Endodermal cell (in vitro differentiated cells): ENCODE measurements at regions not wholly inside any gene's neighbourhood (a gene's known extent, or its start where the extent isn't known, plus 50 kb on each side); places are given as distances from the start of the nearest gene placed in this dataset.
A peak's percentile ranks its signal among the peaks of the same experiment; 100 is the strongest.

ENCODE experiments used
- DNase-seq: peaks from one replicate; pipeline ENCODE4 v3.0.0-alpha.2; 2017
- H3K27ac ChIP-seq: 2 replicates; pipeline ENCODE4 v1.5.1; 2013; ENCODE audit warnings: mild to moderate bottlenecking, low read depth, low read length, moderate library complexity
- H3K27me3 ChIP-seq: 2 replicates; pipeline ENCODE4 v1.6.1; 2013; ENCODE audit warnings: mild to moderate bottlenecking, low read length, moderate library complexity; ENCODE audit not compliant: insufficient read depth, control insufficient read depth, poor library complexity, severe bottlenecking
- H3K36me3 ChIP-seq: 2 replicates; pipeline ENCODE4 v1.7.0; 2013; ENCODE audit warnings: mild to moderate bottlenecking, low read length, moderate library complexity; ENCODE audit not compliant: control insufficient read depth, insufficient read depth
- H3K4me1 ChIP-seq: one replicate; pipeline ENCODE4 v1.7.0; 2013; ENCODE audit warnings: low read length; ENCODE audit not compliant: control insufficient read depth, insufficient read depth
- H3K4me3 ChIP-seq: 2 replicates; pipeline ENCODE4 v1.5.1; 2013; ENCODE audit warnings: mild to moderate bottlenecking, low read length, moderate library complexity
- H3K9ac ChIP-seq: 2 replicates; pipeline ENCODE4 v1.6.1; 2013; ENCODE audit warnings: mild to moderate bottlenecking, low read length, moderate library complexity; ENCODE audit not compliant: poor library complexity, severe bottlenecking; ENCODE audit errors: extremely low read depth
- H3K9me3 ChIP-seq: 2 replicates; pipeline ENCODE4 v1.6.1; 2013; ENCODE audit warnings: mild to moderate bottlenecking, low read length, moderate library complexity; ENCODE audit not compliant: control insufficient read depth
- H3K27ac Mint-ChIP-seq: 2 replicates; pipeline ENCODE4 v1.8.0; 2020; ENCODE audit warnings: mixed read lengths
- H3K27me3 Mint-ChIP-seq: 2 replicates; pipeline ENCODE4 v1.8.0; 2021; ENCODE audit warnings: mild to moderate bottlenecking, mixed read lengths; ENCODE audit not compliant: insufficient read depth
- H3K36me3 Mint-ChIP-seq: 2 replicates; pipeline ENCODE4 v1.8.0; 2020; ENCODE audit warnings: low read depth, mixed read lengths
- H3K4me1 Mint-ChIP-seq: 2 replicates; pipeline ENCODE4 v1.8.0; 2020; ENCODE audit warnings: mixed read lengths
- H3K4me3 Mint-ChIP-seq: 2 replicates; pipeline ENCODE4 v1.8.0; 2020; ENCODE audit warnings: mild to moderate bottlenecking, moderate library complexity, mixed read lengths
- H3K9me3 Mint-ChIP-seq: 2 replicates; pipeline ENCODE4 v1.8.0; 2020; ENCODE audit warnings: mild to moderate bottlenecking, mixed read lengths
- WGBS, 2 experiments: methylation state at CpG; one replicate each; pipeline versions ENCODE4 v1.1.5 to v1.1.7; 2013; ENCODE audit warnings: missing lambda C conversion rate in 2 of 2, mixed read lengths in 1 of 2; ENCODE audit not compliant: insufficient coverage in 1 of 2, insufficient read length in 1 of 2; 5-methylcytosine and 5-hydroxymethylcytosine counted together
- TF ChIP-seq, protein P1 (sequence below): fragments of 200-600 bp; sonication (generic); conservative IDR thresholded peaks from 2 replicates; pipeline ENCODE4 v1.5.0; 2021; ENCODE audit warnings: antibody characterized with exemption, mild to moderate bottlenecking

- Histone ChIP-seq H3K9me3 (no peaks in the 10 kb centered on the region), H3K9ac (no peak overlapping the region), H3K4me1 (peaks cover 2% of the 10 kb centered on the region), H3K36me3 (no peaks in the 10 kb centered on the region), H3K4me3 (no peak overlapping the region), H3K27ac (no peak overlapping the region), H3K27me3 (peaks cover 33% of the 10 kb centered on the region)
- TF ChIP-seq, protein P1, sequence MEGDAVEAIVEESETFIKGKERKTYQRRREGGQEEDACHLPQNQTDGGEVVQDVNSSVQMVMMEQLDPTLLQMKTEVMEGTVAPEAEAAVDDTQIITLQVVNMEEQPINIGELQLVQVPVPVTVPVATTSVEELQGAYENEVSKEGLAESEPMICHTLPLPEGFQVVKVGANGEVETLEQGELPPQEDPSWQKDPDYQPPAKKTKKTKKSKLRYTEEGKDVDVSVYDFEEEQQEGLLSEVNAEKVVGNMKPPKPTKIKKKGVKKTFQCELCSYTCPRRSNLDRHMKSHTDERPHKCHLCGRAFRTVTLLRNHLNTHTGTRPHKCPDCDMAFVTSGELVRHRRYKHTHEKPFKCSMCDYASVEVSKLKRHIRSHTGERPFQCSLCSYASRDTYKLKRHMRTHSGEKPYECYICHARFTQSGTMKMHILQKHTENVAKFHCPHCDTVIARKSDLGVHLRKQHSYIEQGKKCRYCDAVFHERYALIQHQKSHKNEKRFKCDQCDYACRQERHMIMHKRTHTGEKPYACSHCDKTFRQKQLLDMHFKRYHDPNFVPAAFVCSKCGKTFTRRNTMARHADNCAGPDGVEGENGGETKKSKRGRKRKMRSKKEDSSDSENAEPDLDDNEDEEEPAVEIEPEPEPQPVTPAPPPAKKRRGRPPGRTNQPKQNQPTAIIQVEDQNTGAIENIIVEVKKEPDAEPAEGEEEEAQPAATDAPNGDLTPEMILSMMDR = no peak
- H3K27ac Mint-ChIP-seq = no peak overlapping the region
- H3K4me3 Mint-ChIP-seq = no peak overlapping the region
- H3K27me3 Mint-ChIP-seq = peaks cover 55% of the 10 kb centered on the region
- peaks cover 2% of the 10 kb centered on the region for H3K9me3 Mint-ChIP-seq
- DNase-seq = no peak
- no peaks in the 10 kb centered on the region for H3K36me3 Mint-ChIP-seq
- peaks cover 39% of the 10 kb centered on the region for H3K4me1 Mint-ChIP-seq
- WGBS, 2 experiments = 70 to 93% methylated on average over 2 of the region's 2 CpGs
These were observed 669.0 kb upstream of the EYS start for GRCh38 chr6:66376001-66376400.

GRCh38 chr6:66369407-66369806 is 662.4 kb upstream of the EYS start:
- H3K36me3 ChIP-seq = no peaks in the 10 kb centered on the region
- H3K4me1 ChIP-seq = no peaks in the 10 kb centered on the region
- Mint-ChIP-seq H3K4me3 (no peak overlapping the region), H3K36me3 (peaks cover 7% of the 10 kb centered on the region), H3K4me1 (peaks cover 9% of the 10 kb centered on the region), H3K27me3 (peaks cover 53% of the 10 kb centered on the region), H3K9me3 (peaks cover 21% of the 10 kb centered on the region), H3K27ac (no peak overlapping the region)
- H3K9ac ChIP-seq = no peak overlapping the region
- H3K9me3 ChIP-seq = peaks cover 20% of the 10 kb centered on the region
- DNase-seq = no peak
- TF ChIP-seq, protein P1 = no peak
- H3K4me3 ChIP-seq = peak overlapping the region; percentile 61
- peaks cover 7% of the 10 kb centered on the region for H3K27me3 ChIP-seq
- no peak overlapping the region for H3K27ac ChIP-seq

DNA sequence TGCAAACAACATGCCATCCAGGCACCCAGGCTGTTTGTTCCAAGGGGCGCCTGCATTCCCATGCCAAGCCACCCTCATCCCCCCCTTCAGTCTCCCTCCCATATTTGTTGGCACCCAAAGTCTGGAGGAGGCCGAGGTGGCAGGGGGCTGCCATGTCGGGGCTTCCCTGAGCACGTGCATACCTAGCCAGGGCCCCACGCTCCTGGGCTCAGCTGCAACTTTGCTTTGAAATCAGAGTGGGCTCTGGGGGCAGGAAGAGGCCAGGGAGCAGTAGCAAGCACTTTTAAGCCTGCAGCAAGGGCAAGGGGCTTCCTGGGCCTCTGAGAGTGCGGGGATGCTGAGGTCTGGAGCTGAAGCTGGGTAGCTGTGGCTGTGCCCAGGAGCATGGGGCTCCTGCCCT is 655.9 kb upstream of the EYS start:
- Histone ChIP-seq H3K36me3 (no peaks in the 10 kb centered on the region), H3K27ac (no peak overlapping the region), H3K9ac (no peak overlapping the region), H3K27me3 (no peaks in the 10 kb centered on the region), H3K4me1 (no peaks in the 10 kb centered on the region), H3K4me3 (no peak overlapping the region), H3K9me3 (peaks cover 16% of the 10 kb centered on the region)
- H3K36me3 Mint-ChIP-seq = peaks cover 2% of the 10 kb centered on the region
- H3K4me1 Mint-ChIP-seq = peaks cover 2% of the 10 kb centered on the region
- H3K9me3 Mint-ChIP-seq = peaks cover 20% of the 10 kb centered on the region
- no peak overlapping the region for H3K4me3 Mint-ChIP-seq
- no peak for DNase-seq
- peaks cover 5% of the 10 kb centered on the region for H3K27me3 Mint-ChIP-seq
- no peak overlapping the region for H3K27ac Mint-ChIP-seq
- WGBS, 2 experiments = 75 to 83% methylated on average over 2 to 6 of the region's 6 CpGs
- TF ChIP-seq, protein P1 = no peak
